ENCODE measurements at regions not wholly inside any gene's neighbourhood (a gene's known extent, or its start where the extent isn't known, plus 50 kb on each side); places are given as distances from the start of the nearest gene placed in this dataset.
A peak's percentile ranks its signal among the peaks of the same experiment; 100 is the strongest.
"Not testable (repeated sequence)": the region's sequence is repeated elsewhere in the genome, so short reads cannot be mapped to it uniquely, and the experiment has no call there.

DNA sequence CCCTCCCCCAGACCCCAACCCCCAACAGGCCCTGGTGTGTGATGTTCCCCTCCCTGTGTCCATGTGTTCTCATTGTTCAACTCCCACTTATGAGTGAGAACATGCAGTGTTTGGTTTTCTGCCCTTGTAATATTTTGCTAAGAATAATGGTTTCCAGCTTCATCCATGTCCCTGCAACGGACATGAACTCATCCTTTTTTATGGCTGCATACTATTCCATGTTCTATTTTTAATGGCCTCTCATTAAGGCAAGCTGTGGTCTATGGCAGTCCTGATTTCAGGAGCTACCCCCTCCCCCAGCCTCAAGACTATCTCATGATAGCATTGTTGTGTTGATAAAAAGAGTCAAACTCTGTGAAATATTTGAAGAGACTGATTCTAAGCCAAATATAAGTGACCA is 267.4 kb downstream of the MID1IP1 start:
- CTCF ChIA-PET (ENCODE audit: low intra/inter-chr PET ratio); H3K4me1 ChIP-seq (replicated peaks in 1 of 2; ENCODE audit: control insufficient read depth in 2 of 2, insufficient read depth in 2 of 2, low read length in 2 of 2); H3K36me3 ChIP-seq (ENCODE audit: control insufficient read depth, insufficient read depth, low read length); H2AFZ ChIP-seq (ENCODE audit: low read depth, low read length); BruUV-seq (replicated peaks); H3K4me2 ChIP-seq (ENCODE audit: insufficient read depth, low read length); FAIRE-seq; H3K9ac ChIP-seq (ENCODE audit: insufficient read depth in 1 of 2, low read depth in 2 of 2, low read length in 2 of 2); intact Hi-C loops (cut with micrococcal nuclease); H3K27ac ChIP-seq (ENCODE audit: extremely low read depth, low read depth, low read length); H3K9me3 ChIP-seq (replicated peaks; ENCODE audit: control insufficient read depth, insufficient read depth, low read depth, low read length); DNase-seq (ENCODE audit: extremely low read depth in 1 of 4, low spot score in 3 of 4); H3K79me2 ChIP-seq (ENCODE audit: control insufficient read depth, insufficient read depth, low read length); H3K9me1 ChIP-seq (ENCODE audit: control insufficient read depth, insufficient read depth, low read length); H3K4me3 ChIP-seq; H4K20me1 ChIP-seq (replicated peaks; ENCODE audit: control insufficient read depth, insufficient read depth, low read length); in situ Hi-C loops (cut with MboI); POLR2A ChIA-PET; ATAC-seq: not testable (repeated sequence)
- TF ChIP-seq ZNF146 (CRISPR knock-in tag; IDR thresholded peaks at IDR 0.05; ENCODE audit: unreplicated experiment), result peak; percentile 62
- WGBS (ENCODE audit: insufficient coverage, low coverage, missing lambda C conversion rate), result 0% methylated on average over 1 of the region's 1 CpG
- H3K27me3 ChIP-seq (ENCODE audit: control insufficient read depth in 2 of 2, insufficient read depth in 2 of 2, low read length in 2 of 2), result peaks cover 0 to 11% of the 10 kb centered on the region in 2 experiments; a peak in 2 of 5 replicates

DNA sequence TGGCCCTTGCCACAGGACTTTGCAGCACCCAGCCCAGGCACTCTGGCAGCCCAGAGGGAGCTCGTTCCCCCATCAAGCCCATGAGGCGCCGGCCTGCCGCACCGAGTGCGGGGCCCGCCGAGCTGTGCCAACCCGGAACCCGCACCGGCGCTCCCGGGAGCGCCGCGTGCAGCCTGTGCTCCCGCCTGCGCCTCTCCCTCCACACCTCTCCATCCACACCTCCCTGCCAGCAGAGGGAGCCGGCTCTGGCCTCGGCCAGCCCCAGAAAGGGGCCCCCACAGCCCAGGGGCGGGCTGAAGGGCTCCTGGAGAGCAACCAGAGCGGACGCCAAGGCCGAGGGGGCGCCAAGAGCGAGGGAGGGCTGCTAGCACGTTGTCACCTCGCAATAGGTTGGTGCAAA is 268.8 kb downstream of the MID1IP1 start:
- H3K4me1 ChIP-seq (replicated peaks in 1 of 2; ENCODE audit: control insufficient read depth in 2 of 2, insufficient read depth in 2 of 2, low read length in 2 of 2), result peaks cover 0 to 4% of the 10 kb centered on the region in 2 experiments; a peak in 1 of 5 replicates
- no peak for FAIRE-seq
- intact Hi-C loops (cut with micrococcal nuclease), result no loop called here
- CTCF ChIA-PET (ENCODE audit: low intra/inter-chr PET ratio), result no interaction called here
- POLR2A ChIA-PET, result no interaction called here
- ATAC-seq, result no peak; the same call in 2 of the 3 replicates
- no peaks in the 10 kb centered on the region for H3K9me1 ChIP-seq (ENCODE audit: control insufficient read depth, insufficient read depth, low read length)
- no peak overlapping the region for H3K27ac ChIP-seq (ENCODE audit: extremely low read depth, low read depth, low read length)
- TF ChIP-seq FOS (IDR thresholded peaks at IDR 0.05; ENCODE audit: extremely low read depth, insufficient read length), result no peak
- TF ChIP-seq, protein P1, sequence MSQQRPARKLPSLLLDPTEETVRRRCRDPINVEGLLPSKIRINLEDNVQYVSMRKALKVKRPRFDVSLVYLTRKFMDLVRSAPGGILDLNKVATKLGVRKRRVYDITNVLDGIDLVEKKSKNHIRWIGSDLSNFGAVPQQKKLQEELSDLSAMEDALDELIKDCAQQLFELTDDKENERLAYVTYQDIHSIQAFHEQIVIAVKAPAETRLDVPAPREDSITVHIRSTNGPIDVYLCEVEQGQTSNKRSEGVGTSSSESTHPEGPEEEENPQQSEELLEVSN (IDR thresholded peaks at IDR 0.05; ENCODE audit: borderline replicate concordance in 1 of 2, extremely low read depth in 1 of 2, insufficient read depth in 1 of 2, insufficient read length in 1 of 2, low read depth in 1 of 2, low read length in 1 of 2, poor library complexity in 1 of 2, severe bottlenecking in 1 of 2), result peak in 1 of 2 experiments; percentile 53
- no peaks in the 10 kb centered on the region; the same call in 1 of the 2 replicates for H4K20me1 ChIP-seq (replicated peaks; ENCODE audit: control insufficient read depth, insufficient read depth, low read length)
- no TSS peak for BruUV-seq (replicated peaks)
- H3K4me3 ChIP-seq, result no peak overlapping the region
- H3K9me3 ChIP-seq (replicated peaks; ENCODE audit: control insufficient read depth, insufficient read depth, low read depth, low read length), result no peaks in the 10 kb centered on the region
- no peak overlapping the region for H3K9ac ChIP-seq (ENCODE audit: insufficient read depth in 1 of 2, low read depth in 2 of 2, low read length in 2 of 2)
- H3K27me3 ChIP-seq (ENCODE audit: control insufficient read depth in 2 of 2, insufficient read depth in 2 of 2, low read length in 2 of 2), result peaks cover 0 to 11% of the 10 kb centered on the region in 2 experiments; a peak in 2 of 5 replicates
- no peaks in the 10 kb centered on the region for H3K79me2 ChIP-seq (ENCODE audit: control insufficient read depth, insufficient read depth, low read length)
- H3K36me3 ChIP-seq (ENCODE audit: control insufficient read depth, insufficient read depth, low read length), result no peaks in the 10 kb centered on the region
- WGBS (ENCODE audit: insufficient coverage, low coverage, missing lambda C conversion rate), result 22% methylated on average over 21 of the region's 28 CpGs
- no peak overlapping the region for H2AFZ ChIP-seq (ENCODE audit: low read depth, low read length)
- DNase-seq (ENCODE audit: extremely low read depth in 1 of 4, low spot score in 3 of 4), result no peak
- no peak overlapping the region for H3K4me2 ChIP-seq (ENCODE audit: insufficient read depth, low read length)
- in situ Hi-C loops (cut with MboI), result no loop called here
